Tibial artery (tissue), 4 donors: ENCODE measurements at regions not wholly inside any gene's neighbourhood (a gene's known extent, or its start where the extent isn't known, plus 50 kb on each side); places are given as distances from the start of the nearest gene placed in this dataset.

Experiments
- DNase-seq, 2 donors: peaks; one replicate each; pipeline ENCODE4 v3.0.0-alpha.2; 2019
- H3K27ac ChIP-seq, 2 donors: fragments of 200-600 bp; sonication (generic) in 1 of 2; 1 replicate in 1 of 2; 2 replicates in 1 of 2; pipeline ENCODE4 v1.5.1; 2018 to 2019; ENCODE audit warnings: mild to moderate bottlenecking in 1 of 2
- H3K27me3 ChIP-seq, 2 donors: fragments of 200-600 bp; sonication (generic) in 1 of 2; one replicate each; pipeline versions ENCODE4 v1.5.1 to v1.6.0; 2016 to 2019
- H3K36me3 ChIP-seq, 3 donors: fragments of 200-600 bp; sonication (generic) in 2 of 3; one replicate each; pipeline ENCODE4 v1.5.1; 2016 to 2019; ENCODE audit warnings: mild to moderate bottlenecking in 2 of 3
- H3K4me1 ChIP-seq, 4 donors: fragments of 200-600 bp; sonication (generic) in 2 of 4; 1 replicate in 3 of 4; 2 replicates in 1 of 4; pipeline ENCODE4 v1.5.1; 2016 to 2019
- H3K4me3 ChIP-seq, 2 donors: fragments of 200-600 bp; sonication (generic) in 1 of 2; 1 replicate in 1 of 2; 2 replicates in 1 of 2; pipeline ENCODE4 v1.5.1; 2018 to 2019; ENCODE audit warnings: mild to moderate bottlenecking in 2 of 2
- H3K9me3 ChIP-seq, 3 donors: fragments of 200-600 bp; sonication (generic) in 1 of 3; one replicate each; pipeline ENCODE4 v1.5.1; 2016 to 2019
- CTCF ChIP-seq, 2 experiments: fragments of 200-600 bp in 1 of 2; fragments of 450-650 bp in 1 of 2; IDR thresholded peaks; one replicate each; pipeline ENCODE4 v1.5.1; 2017 to 2019; ENCODE audit warnings: antibody characterized with exemption in 2 of 2, mild to moderate bottlenecking in 1 of 2, moderate library complexity in 1 of 2
- intact Hi-C: fragments of 100-400 bp; cut with DNase I; formaldehyde crosslinking; loops from one replicate; pipeline ENCODE4 v1.15.0; 2023; ENCODE audit warnings: low total_unique reads

GRCh38 chr3:28186748-28187147, 54.7 kb upstream of the CMC1 start:
- no peaks in the 10 kb centered on the region for H3K36me3 ChIP-seq
- no peak overlapping the region for H3K4me3 ChIP-seq
- no peak for DNase-seq
- H3K9me3 ChIP-seq: no peaks in the 10 kb centered on the region
- no peak for TF ChIP-seq CTCF (IDR thresholded peaks at IDR 0.05)
- no peak overlapping the region for H3K27ac ChIP-seq
- H3K27me3 ChIP-seq: no peaks in the 10 kb centered on the region
- intact Hi-C loops: no loop called here
- H3K4me1 ChIP-seq: no peaks in the 10 kb centered on the region

- H3K27me3 ChIP-seq: no peaks in the 10 kb centered on the region
- H3K4me3 ChIP-seq: no peak overlapping the region
- no peak for TF ChIP-seq CTCF (IDR thresholded peaks at IDR 0.05)
- no peaks in the 10 kb centered on the region for H3K9me3 ChIP-seq
- no peaks in the 10 kb centered on the region for H3K4me1 ChIP-seq
- no peaks in the 10 kb centered on the region for H3K36me3 ChIP-seq
- H3K27ac ChIP-seq: no peak overlapping the region
- intact Hi-C loops: no loop called here
- no peak for DNase-seq
These were observed 52.7 kb upstream of the CMC1 start for GRCh38 chr3:28188686-28189085.

DNA sequence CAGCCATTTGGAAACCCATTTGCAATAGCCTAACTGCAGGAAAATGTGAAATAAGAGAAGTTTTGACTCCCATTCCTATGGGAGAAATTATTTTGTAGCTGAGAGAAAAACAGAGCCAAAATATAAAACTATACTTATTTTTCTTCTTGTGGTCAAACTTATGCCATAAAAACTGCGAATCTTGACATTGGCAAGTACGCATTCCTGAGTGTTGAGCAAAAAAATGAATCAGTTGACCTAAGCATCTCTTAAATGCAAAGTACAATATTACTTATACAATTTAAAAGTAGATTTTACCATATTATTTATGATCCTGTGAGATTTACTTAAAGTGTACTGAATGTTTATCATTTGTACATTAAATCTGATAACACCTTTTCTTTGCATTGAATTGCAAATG, 50.1 kb upstream of the CMC1 start:
- Histone ChIP-seq H3K27me3 (no peaks in the 10 kb centered on the region), H3K4me1 (no peaks in the 10 kb centered on the region), H3K9me3 (no peaks in the 10 kb centered on the region), H3K36me3 (no peaks in the 10 kb centered on the region), H3K27ac (no peak overlapping the region), H3K4me3 (no peak overlapping the region)
- intact Hi-C loops: no loop called here
- TF ChIP-seq CTCF (IDR thresholded peaks at IDR 0.05): no peak
- DNase-seq: no peak
